Left cardiac atrium (tissue), 4 donors: ENCODE measurements at regions not wholly inside any gene's neighbourhood (a gene's known extent, or its start where the extent isn't known, plus 50 kb on each side); places are given as distances from the start of the nearest gene placed in this dataset.

Experiments used
- ATAC-seq, 2 donors: fragments of 200-7000 bp; cut with Tn5 transposase; one replicate each; pipeline ENCODE4 v1.9.1; 2020; ENCODE audit warnings: mild to moderate bottlenecking in 2 of 2, moderate library complexity in 2 of 2
- DNase-seq: peaks from one replicate; pipeline ENCODE4 v3.0.0-alpha.2; 2020
- intact Hi-C, 2 donors: fragments of 100-400 bp; cut with DNase I; formaldehyde crosslinking; loops; one replicate each; pipeline versions ENCODE4 v1.14.1 to v1.15.1; 2022 to 2023
- donor health status: DM: no; HTN: yes; CAD: no.
- donor health status: DM: no; HTN: yes; CAD: no; lungs with severe emphysema.
- donor health status: DM: yes; HTN: yes; CAD: no.
- donor health status: Dilated cardiomyopathy.

DNA sequence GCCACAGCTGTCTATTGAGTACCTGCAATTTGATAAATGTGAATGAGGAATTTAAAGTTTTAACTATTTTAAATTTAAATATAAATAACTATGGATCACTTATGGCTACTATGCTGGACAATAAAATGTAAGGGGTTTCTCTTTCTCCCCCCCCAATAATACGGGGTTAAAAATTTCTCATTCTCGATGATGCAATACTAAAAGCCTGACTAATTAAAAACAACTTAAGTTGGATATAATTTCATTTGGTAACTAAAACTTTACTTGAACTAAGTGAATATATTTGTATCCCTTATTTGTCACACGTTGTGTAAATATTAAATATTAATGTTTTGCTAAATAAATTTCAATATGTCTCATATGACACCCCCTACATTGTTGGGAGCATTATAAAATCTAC, 297.3 kb downstream of the GRB14 start:
- DNase-seq: no peak
- ATAC-seq: no peak
- intact Hi-C loops: no loop called here

DNA sequence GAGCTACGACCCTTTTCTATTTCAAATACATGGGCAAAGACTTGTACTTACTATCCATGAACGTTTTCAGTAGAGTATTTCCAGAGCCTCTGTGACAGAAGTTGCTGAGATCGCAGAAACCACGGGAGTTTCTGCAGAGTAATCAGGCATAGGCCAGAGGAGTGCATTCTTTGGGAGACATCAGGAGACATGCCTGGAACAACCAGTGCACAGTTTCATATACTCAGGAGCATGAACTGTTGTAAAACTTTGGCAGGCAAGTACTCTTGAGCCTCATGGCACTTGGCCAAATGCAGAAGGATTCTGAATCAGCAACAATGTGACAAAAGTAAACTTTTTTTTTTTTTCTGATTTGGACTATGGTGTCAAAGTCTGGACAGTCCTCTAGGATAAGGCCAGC, 307.1 kb downstream of the GRB14 start:
- ATAC-seq (peak in 1 of 2 donors; percentile 16), DNase-seq (no peak)
- intact Hi-C loops: no loop called here

DNA sequence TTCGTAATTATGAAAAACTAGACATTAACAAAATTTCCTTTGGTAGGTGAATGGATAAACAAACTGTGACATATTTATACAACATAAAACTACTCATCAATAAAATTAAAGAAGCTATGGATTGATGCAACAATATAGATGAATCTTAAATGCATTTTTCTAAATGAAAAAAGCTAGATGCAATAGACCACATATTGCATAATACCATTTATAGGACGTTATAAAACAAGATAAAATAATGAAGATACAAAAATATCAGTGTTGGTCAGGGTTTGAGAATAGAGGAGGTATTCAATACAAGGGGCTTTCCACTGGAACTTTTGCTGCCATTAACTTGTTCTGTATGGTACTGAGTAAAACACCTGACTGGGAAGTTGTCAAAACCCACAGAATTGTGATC, 314.4 kb downstream of the GRB14 start:
- intact Hi-C loops: no loop called here
- ATAC-seq (no peak), DNase-seq (no peak)

DNA sequence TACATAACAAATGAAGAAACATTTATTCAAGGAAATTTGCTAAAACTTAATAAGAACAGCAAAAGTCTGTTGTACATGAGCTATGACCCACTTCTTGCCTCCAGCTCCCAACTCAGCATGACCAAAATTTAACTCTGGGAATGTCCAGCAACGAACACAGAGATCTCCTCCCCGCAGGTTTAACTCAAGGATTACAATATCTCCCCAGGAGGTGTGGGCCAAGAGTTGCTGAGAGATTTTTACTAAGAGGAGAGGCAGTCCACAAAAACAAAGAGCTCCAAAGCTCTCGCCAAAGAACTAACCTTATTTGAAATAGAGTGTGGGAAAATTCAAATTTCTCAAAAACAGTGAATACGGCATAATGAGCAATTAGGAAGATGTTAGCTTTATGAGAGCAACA, 318.5 kb downstream of the GRB14 start:
- intact Hi-C loops: no loop called here
- DNase-seq: no peak
- ATAC-seq: no peak

DNA sequence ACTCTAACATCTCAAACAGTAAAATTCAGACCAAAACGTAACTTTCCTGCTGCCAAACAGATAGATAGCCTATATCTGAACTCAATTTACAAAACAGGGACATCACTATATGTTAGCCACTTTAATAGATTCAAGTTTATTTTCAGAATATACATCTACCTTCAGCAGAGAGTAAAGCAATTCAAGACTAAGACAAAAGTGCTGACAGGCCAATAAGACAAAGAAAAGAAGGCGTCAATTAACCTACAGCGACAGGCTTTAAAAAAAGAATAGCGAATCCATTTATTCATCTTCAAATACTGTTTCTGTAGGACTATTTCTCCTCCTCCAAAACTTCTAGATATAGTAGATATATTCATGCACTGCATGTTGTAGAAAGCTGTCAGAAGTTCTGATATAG, 333.0 kb downstream of the GRB14 start:
- DNase-seq (no peak), ATAC-seq (no peak)
- intact Hi-C loops: no loop called here

DNA sequence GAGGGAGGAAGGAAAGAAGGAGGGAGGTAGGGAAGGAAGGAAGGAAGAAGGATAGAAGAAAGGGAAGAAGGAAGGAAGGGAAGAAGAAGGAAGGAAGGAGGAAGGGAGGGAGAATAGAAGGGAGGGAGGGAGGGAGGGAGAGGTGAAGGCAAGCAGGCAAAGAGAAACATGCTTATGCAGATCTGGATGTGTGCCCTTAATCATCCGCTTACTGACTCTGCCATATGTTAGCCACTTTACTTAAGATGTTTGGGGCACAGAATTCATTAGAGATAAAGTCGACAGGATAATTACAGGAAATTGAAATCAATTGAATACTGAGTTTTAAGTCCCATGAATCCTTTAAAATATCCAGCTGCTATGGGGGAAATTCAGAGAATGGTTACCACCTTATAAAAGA, 334.2 kb downstream of the GRB14 start:
- DNase-seq (no peak), ATAC-seq (no peak)
- intact Hi-C loops: no loop called here

DNA sequence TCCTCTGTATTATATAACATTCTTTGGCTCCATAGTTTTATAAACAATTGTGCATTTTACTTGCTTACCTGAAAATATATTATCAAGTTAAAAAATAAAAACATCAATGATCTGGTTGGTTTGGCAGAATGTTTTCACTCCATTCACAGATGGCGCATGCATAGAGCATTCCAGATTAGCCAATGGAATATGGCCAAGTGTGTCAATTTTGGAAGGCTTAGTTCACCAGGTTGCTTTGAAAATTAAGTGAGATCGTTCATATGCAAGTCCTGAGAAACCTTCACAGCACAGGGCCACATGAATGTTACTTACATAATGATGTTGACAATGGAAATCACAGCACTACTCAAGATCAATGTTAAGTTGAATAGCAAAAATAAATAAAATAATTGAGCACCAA, 335.7 kb downstream of the GRB14 start:
- intact Hi-C loops: no loop called here
- ATAC-seq (no peak), DNase-seq (no peak)

DNA sequence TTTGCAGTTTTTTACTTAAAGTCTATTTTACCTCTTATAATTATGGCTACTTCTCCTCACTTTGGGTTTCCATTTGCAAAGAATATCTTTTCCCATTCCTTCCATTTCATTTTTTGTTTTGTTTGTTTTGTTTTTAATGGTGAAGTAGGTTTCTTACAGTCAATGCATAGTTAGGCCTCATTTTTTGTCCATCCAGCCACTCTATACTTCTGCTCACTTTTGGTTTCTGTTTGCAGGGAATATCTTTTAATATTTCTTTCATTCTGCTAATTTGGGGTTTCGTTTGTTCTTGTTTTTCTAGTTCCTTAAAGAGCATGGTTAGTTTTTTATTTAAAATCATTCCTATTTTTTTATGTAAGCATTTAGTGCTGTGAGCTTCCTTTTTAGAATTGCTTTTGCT, 339.4 kb downstream of the GRB14 start:
- no peak for ATAC-seq
- intact Hi-C loops: no loop called here
- no peak for DNase-seq

DNA sequence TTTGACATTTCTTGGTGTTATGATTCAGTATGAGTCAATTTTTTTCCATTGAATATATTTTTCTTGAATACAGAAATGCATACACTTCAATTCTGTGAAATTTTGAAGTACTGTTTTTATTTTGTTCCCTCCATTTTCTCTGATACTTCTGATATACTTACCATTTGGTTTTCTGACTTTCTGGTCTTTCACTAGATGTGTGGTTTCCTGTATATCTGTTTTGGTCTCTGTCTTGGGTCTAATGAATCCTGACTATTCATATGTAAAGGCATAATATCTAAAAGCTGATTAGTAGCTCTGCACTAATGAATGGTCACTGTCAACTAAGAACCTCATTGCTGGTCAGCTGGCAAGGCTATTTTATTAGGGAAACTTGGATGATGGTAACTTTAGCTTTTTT, 345.6 kb downstream of the GRB14 start:
- no peak for DNase-seq
- intact Hi-C loops: no loop called here
- ATAC-seq: no peak

DNA sequence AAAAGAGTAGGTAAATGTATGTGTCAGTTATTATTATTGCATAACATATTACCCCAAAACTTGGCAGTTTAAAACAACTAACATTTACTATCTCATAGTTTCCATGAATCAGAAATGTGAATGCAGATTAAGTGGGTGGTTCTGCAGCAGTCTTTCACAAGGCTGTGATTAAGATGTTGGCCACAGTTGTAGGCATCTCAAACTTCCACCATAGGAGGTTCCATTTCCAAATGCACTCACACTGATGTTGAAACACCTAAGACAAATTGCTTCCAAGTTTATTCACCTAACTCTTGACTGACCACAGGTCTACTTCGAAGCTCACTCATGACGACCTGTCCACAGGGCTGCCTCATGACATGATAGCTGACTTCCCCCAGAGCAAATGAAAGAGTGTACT, 360.8 kb downstream of the GRB14 start:
- intact Hi-C loops: no loop called here
- peak; percentile 19 to 98 for ATAC-seq
- DNase-seq: no peak

DNA sequence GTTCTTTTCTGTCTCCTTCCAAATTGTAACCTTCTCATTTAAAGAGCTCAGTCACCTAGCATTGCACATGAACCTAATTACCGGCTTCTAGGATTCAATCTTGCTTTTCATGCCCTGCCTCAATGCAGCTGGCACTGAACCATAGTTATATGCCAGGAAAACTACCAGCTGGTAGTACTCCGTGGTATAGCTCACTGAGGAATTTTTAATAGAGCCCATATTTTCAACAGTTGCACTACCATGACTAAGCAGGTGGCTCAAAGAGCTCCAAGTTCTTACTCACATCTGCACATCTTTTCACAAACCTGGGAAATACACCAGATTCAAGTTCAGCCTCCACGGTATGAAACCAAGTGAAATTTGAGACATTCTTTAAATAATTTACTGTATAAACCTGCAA, 363.5 kb downstream of the GRB14 start:
- intact Hi-C loops: no loop called here
- ATAC-seq (peak in 1 of 2 donors; percentile 53), DNase-seq (no peak)

DNA sequence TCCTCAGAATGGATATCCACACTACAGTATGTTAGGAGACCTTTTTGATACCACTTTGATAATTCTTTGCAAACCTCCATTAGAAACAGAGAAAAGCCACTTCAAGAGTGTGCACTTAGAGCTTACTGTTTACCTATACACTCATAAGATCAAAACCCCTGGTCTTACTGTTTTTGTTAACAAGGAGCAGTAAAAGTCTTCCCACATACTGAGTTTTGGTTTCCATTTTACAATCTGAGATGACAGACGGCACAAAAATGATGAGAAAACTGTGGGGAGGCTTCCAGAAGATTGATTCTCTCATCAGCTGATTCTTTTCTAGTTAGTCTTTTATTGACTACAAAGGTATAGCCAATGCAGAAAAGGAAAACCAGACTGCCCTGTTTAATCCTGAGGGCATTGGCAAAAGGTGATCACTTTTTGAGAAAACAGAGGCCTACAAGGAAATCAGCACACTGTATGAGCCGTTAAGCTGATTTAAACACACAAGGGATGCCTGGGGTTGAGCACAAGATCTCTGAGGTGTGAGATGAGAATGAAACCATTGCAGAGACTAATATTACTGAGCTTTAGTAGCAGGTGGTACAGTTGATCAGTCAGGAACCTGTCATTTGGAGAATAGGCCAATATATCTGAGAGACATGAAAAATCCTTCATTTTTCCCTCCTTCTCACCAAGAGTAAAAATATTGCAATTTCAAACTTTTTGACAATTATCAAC, 368.6 kb downstream of the GRB14 start:
- intact Hi-C loops: no loop called here
- ATAC-seq (no peak), DNase-seq (no peak)

DNA sequence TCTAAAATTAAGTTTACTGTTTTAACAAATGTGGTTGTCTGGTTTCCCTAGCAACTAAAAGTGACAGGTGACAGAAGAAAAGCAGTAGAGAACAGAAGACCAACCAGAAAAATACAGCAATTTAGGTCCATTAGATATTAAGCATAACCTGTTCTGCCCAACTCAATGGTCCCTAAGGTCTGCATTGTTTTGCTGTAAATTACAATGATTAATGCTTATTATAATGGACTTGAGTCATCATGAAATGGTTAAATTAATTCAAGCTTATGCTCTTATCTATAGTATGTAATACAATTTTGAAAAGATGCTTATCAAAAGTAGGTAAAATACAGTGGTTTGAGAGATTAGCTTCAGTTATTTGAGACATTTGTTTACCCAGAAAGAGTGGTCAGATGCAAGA, 378.0 kb downstream of the GRB14 start:
- ATAC-seq (no peak), DNase-seq (no peak)
- intact Hi-C loops: no loop called here

DNA sequence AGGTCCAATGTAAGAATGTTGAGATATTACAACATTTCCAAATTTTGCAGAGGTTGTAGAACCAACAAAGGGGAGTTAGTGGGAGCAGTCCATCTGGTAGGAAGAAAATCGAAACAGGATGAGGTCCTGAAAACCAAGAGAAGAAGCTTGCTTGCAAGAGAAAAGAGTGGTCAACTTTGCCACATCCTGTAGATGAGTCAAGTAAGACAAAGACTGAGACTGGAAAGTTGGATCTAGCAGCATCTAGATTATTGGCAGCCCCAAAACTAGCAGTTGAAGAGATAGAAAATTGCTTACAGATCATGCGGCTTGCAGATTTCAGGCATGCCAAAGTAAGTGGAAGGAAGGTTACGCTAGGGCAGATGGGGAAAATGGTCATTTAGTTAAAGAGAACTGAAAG, 378.9 kb downstream of the GRB14 start:
- DNase-seq (no peak), ATAC-seq (no peak)
- intact Hi-C loops: no loop called here

DNA sequence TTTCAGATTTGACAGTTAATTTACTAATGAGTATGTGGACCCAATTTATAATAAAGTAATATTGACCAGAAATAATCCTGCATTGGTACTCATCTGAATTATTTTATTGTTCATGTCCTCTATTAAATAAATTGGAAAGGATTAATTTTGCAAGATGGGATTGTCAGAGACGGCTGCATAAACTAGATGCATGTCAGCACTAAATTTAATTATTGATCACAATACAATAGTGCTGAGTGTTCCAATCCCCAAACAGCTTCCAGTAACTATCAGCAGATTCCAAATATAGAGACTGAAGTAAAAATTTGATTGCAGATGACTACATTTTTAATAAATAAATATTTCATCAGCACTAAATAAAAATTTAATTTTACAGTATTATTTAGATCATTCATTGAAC, 387.2 kb downstream of the GRB14 start:
- intact Hi-C loops: no loop called here

DNA sequence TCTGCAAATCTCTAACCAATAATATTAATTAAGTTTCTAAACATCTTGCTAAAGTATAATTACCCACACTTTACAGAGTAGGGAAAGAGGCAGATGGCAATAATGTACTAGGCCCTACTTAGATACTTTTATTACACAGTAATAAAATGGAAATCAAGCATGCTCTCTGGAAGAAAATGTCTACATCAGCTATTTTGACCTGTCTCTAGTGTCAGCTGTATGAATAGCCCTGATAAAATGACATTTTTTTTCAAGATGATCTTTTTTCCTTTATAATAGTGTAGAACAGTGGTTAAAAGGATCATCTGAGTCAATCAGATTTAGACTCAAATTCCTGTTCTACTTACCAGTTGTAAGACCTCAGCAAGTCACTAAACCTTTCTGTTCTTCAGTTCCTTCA, 397.3 kb downstream of the GRB14 start:
- intact Hi-C loops: no loop called here
- no peak for ATAC-seq
- no peak for DNase-seq

More for the DNA sequence above, 387.2 kb downstream of the GRB14 start:
- no peak for ATAC-seq
- DNase-seq: no peak

DNA sequence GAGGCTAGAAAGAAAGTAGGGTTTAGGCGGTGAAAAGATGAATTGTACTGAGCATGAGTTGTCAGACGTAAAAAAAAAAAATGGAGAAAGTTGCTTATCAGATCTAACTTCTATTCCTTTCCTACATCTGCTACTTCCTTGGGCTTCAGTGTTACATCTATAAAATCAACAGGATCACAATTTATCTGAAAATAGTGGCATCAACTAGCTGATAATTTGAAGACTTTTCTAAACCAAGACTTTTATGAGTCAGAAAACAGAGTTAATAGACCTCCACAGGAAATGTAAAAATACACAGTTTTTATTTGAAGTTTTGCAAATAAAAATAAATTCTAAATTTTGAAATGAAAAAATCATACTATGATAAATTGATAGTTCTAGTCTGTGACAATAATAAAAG, 399.8 kb downstream of the GRB14 start:
- intact Hi-C loops: no loop called here
- DNase-seq (no peak), ATAC-seq (no peak)

DNA sequence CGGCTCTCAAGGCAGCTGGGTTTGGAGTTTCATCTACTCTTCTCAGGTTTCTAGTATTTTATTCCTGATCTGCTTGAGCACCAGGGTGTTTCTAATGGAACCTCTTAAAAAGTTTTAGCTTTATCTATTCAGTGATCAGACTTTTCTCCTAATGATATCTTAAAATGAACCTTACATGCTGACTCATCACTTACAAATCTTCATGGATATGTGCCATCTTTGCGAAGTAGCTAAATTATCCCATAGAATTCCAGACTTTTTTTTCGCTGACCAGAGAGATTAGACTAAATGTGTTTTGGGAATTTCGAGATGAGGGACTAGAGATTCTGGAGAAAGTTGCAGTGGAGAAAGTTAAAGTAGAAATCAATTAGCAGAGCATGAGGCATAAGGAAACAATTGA, 401.0 kb downstream of the GRB14 start:
- ATAC-seq: no peak
- no peak for DNase-seq
- intact Hi-C loops: no loop called here

DNA sequence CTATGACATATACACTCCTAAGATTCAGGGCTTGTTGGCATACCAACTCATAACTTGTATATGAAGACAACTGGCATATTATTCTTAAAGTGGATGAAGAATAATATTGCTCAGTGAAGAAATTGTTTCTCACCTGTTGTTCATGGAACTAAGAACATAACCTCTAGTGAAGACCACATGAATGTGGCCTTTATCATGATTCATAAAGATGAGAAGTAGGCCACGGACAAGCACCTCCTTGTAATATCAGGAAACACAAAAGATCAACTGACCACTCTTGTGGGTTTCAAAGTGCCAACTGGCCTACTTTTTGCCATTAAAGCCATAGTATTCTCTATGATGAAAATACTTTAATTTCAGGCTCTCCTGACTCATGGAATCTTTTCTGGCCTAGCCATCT, 407.4 kb downstream of the GRB14 start:
- intact Hi-C loops: no loop called here
- no peak for DNase-seq
- no peak for ATAC-seq

DNA sequence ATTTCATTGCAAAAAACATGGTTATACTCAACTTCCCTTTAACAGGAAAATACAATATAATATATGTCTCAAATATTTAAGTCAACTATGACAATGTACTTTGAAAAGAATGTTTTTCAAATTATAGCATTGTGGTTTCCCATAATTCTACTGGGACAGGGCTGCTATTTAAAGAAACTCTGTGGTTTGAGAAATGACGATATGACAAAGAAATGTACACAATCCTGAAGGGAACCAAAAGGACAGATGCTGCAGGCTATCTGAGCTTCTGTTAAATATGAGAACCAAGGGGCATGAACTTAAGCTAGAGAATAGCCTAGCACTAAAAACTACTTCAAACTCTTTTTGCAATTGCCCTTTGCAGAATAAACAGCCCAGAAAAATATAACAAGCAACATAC, 415.9 kb downstream of the GRB14 start:
- ATAC-seq: no peak
- intact Hi-C loops: no loop called here
- no peak for DNase-seq

DNA sequence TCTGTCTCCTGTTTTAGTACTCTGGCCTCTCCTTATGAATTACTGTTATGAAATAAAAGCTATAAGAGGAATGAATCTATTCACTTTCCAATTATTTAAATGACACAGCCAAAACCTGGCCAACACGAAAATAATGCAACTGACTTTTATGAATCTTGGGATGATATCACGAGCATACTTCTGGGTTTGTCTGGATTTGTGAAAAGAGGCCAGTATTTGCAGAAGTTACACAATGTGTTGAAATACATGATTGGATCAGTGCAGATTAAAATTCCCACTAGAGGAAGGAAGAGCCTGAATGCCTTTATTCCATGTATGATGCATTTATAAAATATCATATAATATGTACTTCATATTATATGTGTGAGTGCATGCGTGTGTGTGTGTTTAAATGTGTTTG, 418.2 kb downstream of the GRB14 start:
- ATAC-seq (no peak), DNase-seq (no peak)
- intact Hi-C loops: no loop called here

DNA sequence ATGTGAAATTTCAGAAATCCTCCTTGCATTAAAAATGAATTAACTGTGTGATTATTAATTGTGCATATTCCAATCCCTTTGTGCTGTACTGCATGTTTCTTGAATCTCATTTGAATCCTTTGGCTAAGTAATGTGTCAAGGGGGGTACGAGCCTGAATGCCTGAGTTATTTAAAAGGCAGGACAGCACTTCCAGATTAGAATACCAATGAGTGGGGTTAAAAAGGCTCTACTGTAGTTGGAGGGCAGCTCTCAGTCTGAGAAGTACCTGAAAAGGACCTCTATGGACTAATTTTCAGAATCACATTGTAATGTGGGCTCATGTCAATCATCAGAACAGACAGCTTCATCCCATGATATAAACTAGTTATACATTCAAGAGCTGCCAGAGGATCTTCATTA, 423.0 kb downstream of the GRB14 start:
- intact Hi-C loops: no loop called here
- no peak for DNase-seq
- ATAC-seq: no peak
